T-helper 2 cell treated with Interferon-gamma antibody and Interleukin-4, amounts not matched to agents 100 ng/mL and 5 ng/mL, for 36 hours (primary cell): ENCODE measurements at regions not wholly inside any gene's neighbourhood (a gene's known extent, or its start where the extent isn't known, plus 50 kb on each side); places are given as distances from the start of the nearest gene placed in this dataset.
"Not testable (repeated sequence)": the region's sequence is repeated elsewhere in the genome, so short reads cannot be mapped to it uniquely, and the experiment has no call there.

Experiments
- intact Hi-C: fragments of 100-400 bp; cut with micrococcal nuclease; formaldehyde crosslinking; loops from one replicate; pipeline ENCODE4 v1.15.1; 2023

DNA sequence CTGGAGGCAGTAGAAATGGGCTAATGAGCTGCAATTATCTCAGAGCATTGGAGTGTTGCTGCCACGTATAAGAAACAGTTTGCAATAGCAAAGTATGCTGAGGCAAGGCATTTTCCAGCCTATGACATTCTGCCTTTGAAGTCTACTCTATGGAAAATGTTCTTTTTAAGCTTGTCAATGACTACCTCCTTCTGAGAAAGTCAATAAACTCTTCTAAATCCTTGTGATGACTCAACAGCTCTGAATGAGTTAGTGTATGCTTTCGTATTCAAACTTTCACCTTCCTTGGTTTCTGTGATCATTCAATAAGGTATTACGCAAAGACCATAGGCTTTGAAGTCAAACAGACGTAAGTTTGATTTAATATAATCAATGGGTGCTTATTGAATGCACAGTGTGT, 111.2 kb downstream of the CAPZA3 start:
- intact Hi-C loops = no loop called here

DNA sequence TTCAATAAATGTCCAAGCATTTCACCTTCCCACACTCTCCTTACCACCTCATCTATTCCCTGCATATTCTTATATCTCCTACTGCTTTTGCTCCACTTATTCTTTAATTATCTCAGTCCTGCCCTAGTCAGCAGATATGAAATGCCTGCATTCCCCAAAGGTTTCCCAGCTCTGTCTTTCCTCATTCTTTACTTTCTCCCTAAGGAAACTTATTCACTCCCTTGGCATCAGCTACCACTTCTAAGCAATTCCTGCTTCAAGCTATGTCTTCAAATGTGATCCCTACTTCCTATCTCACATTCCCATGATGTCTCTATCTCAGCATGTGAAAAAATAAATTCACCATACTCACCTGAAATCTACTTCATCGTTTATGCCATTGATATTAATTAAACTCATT, 111.8 kb downstream of the CAPZA3 start:
- intact Hi-C loops = no loop called here

DNA sequence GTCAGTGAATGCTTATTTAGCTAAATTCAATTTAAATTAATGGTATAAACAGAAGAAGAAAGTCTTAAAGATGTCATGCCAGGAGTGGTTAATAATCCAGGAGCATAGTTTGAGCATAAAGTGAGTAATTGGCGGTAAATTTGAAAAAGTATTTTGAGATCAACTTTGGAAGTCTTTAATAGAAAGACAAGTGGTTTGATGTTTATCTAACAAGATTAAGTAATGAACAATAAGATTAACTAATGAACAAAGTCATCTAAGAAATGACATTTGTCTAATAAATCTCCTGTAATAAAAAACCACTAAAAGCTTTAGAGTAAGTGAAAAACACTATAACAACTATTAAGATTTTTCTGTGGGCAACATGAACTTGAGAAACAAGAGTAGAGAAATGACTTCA, 112.8 kb downstream of the CAPZA3 start:
- intact Hi-C loops = no loop called here

DNA sequence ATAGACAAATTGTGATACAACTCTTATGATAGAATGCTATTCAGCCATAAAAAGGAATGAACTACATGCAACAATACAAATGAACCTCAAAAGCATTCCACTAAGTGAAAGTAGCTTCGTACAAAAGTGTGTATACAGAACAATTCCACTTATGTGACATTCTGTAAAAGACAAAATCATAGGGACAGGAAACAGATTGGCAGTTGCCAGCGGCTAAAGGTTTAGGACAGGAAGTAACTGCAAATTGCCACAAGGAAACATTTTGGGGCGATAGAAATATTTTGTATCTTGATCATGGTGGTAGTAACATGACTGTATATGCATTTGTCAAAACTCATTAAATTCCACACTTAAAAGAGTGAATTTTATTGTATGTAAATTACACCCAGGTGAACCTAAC, 113.4 kb downstream of the CAPZA3 start:
- intact Hi-C loops = no loop called here

DNA sequence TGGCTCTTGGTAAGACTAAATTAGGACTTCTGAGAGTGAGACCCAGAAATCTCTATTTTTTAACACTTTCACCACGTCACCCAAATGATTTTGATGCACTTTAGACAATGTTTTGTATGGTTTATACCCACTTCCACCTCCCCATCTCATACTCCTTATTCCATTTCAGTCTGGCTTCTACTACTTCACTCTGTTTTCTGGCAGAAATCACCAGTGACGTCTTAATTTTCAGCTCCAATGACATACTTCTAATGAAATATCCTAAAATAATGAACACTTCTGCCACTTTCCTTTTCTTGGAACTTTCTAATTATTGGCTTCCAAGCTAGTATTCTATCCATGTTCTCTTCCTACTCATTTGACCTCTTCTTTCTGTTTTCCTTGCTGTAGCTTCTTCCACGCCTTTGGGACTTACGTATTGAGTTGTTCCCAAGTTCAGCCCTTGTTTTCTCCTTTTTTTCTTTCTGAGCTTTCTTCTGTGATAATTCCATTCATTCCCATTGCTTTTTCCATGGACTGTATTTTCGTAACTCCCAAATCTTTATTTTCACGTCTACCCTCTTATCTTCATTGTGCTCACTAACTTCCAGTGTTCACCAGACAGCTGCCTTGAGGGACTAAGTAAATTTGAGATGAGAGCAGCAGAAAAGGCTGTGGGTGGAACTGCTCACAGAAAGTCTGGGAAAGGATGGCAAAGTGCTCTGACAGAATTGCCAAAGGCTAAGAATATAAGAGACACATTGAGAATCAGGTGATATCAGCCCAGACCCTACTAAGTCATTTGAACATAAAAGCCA, 115.8 kb downstream of the CAPZA3 start:
- intact Hi-C loops = no loop called here

DNA sequence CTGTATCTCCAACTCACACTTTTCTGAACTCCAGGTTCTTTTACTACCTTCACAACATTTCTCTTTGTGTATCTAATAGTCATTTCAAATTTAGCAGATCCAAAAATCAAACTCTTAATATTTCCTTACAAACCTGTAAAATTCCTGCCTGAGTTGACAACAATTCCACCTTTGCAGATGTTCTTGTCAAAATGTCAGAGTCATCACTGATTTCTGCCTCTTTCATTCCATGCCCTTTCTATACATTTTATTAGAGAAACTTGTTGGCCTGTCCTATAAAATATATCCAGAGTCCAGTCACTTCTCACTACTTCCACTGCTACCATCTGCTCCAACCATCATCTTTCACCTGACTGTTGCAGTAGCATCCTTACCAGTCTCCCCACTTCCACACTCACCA, 119.7 kb downstream of the CAPZA3 start:
- intact Hi-C loops = no loop called here

DNA sequence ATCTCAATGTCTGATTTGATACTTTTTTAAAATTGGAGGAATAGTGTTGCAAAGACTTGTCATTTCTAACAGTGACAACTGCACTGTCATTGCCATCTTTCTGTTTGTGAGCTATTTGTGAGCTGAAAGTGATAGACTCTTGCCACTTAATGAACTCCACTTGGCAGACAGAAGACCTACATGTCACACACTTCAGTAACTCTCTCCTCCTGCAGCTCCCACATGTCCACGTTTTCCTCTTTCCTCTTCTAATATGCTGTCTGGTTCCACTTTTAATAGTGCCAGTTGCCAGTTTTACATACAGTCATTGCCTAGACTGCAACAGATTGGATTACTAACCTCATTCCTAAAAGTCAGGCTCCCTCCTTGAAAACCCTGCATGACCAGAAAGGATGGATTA, 121.5 kb downstream of the CAPZA3 start:
- intact Hi-C loops = no loop called here

DNA sequence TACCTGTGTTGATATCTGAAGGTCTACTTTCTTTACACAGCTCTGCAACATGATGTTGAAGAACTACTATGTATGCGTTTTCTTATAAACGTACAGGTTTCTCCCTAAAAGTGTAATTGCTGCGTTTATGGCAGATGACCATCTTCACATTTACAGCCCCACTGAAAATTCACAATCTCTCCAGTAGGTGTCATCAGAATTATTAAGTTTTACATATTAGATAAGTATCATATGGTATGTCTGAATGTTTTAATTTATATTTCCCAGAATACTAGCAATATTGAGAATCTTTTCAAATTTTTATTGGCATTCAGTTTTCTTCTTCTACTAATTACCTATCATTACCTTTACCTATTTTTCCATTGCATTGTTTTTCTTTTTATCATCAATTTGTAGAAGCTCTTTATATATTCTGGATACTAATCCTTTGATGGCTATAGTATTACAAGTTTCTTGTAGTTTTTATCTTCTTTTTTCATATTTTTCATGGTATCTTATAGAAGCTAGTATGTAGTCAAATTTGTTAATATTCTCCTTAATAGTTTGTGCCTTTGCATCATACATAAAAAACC, 123.5 kb downstream of the CAPZA3 start:
- intact Hi-C loops = loop anchor here (1.0 to 5.0 kb wide), 2 partner anchors 325 to 426 kb away; no protein-coding TSS in a partner anchor

DNA sequence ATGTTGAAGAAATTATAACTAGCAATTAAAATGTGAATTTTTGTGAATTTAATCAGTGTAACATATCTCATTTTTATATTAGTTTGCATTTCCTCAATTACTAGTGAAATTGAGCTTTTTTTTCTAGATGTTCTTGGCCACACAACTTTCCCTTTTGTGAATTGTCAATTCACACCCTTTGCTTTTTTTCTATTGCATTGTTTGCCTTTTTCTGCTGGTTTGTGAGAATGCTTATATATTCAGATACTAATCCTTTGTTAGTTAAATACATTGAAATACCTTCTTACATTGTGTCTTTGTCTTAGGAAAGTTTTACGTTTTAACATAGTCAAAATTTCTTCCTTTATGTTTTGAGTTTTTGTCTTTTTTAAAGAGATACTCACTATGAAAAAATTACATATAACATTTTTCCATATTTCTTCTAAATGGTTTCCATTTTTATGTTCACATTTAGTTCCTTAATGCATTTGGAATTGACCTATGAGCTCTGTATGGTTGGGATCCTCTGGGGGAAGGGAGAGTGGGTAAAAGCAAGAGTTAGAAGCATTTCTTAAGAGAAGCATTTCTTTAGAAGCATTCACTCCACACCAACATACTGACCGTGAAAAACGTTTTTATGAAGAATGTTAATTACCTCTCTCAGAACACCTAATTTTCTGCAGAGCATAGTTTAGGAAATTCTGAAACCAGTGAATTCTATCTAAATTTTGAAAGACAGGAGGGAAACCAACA, 126.0 kb downstream of the CAPZA3 start:
- intact Hi-C loops = loop anchor here (5.0 kb wide), 1 partner anchor 423 kb away; no protein-coding TSS in a partner anchor

DNA sequence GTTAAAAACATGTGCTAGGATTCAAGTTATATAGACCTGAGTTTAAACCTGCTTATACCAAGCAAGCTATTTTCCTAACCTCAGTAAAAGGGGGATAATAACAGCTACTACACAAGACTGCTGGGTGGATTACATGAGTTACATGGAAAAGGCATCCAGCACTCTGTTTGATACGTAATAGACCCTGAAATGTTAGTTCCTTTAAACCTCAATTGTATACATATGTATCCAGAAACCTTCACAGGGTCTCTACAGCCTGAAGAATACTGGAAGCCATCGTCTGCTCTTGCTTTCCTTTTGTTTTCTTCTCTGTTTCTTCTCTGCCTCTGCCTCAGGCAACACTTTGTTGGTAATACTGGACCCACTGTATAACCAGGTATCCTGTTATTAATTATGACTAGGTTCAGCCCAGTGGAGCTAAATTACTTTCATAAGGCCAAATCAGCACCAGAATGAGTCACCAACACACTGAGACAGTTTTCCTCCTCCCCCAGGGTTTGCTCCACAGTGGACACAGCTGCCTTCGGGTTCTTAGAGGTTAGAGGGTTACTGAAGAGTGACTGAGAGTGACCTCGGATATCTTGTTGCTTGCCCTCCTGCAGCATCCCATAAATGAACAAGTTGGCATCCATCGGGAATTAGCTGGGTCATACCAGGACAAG, 127.1 kb downstream of the CAPZA3 start:
- intact Hi-C loops = loop anchor here (5.0 kb wide), 1 partner anchor 422 kb away; no protein-coding TSS in a partner anchor

DNA sequence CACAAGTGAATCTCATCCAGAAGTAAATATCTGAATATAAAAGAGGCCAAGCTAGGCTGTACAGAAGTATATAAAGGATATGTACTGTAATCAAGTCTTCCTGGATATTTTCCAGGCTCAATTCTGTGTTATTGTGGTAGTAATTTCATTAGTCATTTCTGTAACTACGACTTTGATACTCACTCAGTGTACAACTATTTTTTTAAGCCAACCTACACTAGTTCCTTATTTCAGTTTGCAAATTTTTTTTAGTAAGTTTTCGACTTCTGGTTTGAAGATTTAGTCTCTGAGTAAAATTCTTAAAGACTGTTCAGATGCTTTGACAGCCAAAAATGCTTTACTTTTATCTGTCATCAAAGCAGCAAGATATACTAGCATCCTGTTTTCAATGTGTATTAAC, 130.8 kb downstream of the CAPZA3 start:
- intact Hi-C loops = no loop called here

DNA sequence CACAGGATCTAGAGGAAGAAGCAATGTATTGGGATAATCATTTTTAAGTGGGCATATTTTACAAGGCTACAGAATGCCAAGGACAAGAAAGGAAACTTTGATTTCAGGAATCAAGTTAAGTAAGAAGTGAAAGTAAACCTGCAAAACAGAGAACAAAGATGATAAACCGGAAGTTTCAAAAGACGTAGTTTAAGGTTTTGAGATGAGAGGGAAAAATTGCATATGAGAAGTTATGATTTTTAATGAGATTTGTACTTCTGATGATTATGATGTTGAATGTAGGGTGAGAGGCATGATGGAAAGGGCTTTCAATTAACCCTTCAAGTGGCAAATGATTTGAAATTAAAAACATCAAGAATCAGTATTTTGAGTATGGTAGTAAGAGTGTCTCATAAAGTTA, 134.9 kb downstream of the CAPZA3 start:
- intact Hi-C loops = no loop called here

DNA sequence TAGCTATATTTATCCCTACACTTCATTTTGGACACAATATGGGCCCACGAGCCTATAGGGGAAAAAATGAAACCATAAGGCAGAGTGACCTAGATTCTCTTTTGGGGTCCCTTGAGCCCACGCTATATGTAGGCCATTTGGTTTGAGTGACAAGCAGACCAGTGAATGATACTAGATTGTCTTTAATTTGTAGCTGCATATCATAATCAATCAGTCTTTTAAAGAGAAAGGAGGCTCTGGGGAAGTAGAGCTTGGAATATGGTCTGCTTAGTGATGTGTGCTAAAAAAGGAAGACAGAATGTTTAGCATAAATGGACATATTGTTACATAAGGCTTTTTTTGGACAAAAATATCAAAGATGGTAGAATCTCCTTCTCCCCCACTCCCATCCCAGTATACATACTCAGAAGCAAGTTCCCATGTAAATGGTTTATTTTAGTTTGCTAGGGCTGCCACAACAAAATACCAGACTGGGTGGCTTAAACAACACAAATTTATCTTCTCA, 140.8 kb downstream of the CAPZA3 start:
- intact Hi-C loops = no loop called here

DNA sequence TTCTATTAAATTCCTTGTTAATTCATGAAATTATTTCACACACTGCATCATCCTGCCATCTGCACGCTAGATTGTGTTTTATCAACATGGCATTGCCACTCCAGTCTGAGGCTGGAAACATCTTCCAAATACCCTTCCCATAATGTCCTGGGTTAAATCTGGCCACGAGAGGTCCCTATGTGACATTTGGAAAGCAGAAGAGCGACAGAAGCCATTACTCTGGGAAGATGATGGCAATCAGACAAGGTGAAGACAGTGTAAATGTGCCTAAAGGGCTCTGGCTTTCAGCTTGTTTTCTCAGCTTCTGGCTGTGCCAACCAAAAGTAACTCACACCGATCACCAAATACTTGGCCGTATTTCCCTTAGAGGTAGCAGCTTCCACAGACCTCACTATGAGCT, 144.8 kb downstream of the CAPZA3 start:
- intact Hi-C loops = no loop called here

DNA sequence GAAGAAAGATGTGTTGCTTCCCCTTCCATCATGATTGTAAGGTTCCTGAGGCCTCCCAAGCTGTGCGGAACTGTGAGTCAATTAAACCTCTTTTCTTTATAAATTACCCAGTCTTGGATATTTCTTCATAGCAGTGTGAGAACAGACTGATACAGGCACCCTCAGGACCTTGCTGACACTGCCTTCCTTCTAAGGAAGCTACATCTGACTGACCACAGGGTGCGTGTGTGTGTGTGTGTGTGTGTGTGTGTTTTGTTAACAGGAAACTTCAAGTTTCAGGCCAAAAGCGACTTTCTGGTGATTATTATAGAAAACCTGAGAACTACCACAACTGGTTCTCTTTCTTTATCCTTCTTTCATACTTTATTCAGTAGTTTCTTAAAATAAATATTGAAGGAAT, 149.0 kb downstream of the CAPZA3 start:
- intact Hi-C loops = no loop called here

DNA sequence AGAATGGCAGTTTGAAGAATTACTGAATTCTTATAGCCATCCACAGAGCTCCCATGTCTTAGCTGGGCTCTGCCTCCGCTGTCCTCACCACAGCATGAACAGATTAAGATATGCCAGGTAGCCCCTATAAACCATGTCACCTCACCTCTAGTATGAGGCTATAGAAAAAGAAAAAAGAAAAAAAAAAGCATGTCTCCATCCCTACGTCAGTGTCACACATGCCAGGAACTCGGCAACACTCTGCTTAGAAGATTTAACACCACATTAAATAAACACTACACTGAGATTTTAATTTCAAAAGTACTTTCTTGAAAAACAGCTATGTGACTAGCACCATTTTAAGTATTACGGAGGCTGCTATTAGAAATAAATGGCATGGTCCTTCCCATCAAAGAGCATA, 149.4 kb downstream of the CAPZA3 start:
- intact Hi-C loops = no loop called here

DNA sequence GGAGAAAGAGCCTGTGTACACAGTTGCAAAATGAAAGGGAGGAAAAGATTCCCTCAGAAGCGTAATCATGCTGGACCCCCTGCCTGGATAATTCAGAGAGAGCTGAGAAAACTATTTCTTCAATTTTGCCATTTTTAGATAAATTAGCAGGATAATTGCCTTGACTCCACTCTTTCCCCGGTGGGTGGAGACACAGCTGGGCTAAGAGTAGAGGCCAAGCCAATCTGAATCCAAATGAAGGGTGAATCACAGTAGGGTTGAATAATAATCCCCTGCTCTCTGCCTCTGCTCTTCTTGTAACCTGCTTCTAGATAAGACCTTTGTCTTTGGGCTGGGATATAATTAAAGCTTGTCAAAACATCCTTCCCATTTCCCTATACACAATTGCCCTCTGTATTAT, 150.1 kb downstream of the CAPZA3 start:
- intact Hi-C loops = no loop called here

DNA sequence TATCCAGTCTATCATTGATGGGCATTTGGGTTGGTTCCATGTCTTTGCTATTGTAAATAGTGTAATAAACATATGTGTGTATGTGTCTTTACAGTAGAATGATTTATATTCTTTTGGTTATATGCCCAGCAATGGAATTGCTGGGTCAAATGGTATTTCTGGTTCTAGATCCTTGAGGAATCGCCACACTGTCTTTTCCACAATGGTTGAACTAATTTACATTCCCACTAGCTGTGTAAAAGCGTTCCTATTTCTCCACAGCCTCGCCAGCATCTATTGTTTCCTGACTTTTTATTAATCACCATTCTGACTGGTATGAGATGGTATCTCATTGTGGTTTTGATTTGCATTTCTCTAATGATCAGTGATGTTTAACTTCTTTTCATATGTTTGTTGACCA, 152.7 kb downstream of the CAPZA3 start:
- intact Hi-C loops = not testable (repeated sequence)

DNA sequence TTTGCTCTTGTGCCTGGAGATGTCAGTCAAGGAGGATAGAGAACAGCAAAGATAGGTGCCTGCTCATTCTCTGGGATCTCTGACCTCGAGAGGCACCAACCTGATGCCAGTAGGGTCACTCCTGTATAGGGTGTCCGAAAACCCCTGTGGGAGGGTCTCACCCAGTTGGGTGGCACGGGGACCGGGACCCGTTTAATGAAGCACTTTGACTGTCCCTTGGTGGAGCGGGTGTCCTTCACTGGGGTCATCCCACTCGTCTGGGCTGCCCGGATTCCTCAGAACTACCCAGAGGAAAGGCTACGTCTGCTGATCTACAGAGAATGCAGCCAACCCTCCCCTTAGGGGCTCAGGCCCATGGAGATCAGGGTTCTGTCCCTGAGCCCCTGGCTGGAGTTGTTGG, 157.6 kb downstream of the CAPZA3 start:
- intact Hi-C loops = no loop called here

DNA sequence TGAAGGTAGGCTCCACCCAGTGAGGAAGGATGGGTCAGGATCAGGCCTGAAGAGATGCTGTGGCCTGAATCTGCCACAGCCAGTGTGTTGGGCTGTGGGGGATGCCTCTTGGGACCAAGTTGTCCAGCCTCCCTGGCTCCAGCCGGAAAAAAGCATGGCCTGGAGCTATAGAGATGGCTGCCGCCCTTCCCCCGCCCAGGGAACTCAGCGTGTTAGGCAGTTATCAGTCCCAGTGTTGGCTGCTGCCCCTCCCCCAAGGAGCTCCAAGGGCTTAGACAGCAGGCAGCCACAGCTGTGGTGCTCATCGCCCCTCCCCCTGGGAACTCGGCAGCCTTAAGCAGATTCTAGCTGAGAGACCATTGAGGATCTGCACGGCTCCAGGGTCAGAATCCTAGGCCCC, 158.0 kb downstream of the CAPZA3 start:
- intact Hi-C loops = no loop called here

DNA sequence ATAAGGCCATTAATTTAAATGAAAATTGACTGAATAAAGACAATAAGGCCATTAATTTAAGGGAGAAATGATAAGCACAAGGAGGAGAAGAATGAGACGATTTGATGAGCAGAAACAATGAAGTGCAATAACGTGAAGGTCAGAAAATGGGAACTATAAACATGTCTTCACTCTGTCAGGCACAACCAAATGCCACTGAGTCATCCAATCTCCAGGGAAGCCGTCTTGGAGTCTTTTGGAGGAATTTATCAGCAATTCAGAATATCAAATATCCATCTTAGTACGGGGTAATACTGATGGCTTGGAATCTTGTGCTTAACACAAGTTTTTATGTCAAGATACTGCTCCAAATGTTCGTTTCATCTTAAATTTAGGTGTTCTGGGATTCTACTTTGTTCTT, 159.9 kb downstream of the CAPZA3 start:
- intact Hi-C loops = no loop called here

DNA sequence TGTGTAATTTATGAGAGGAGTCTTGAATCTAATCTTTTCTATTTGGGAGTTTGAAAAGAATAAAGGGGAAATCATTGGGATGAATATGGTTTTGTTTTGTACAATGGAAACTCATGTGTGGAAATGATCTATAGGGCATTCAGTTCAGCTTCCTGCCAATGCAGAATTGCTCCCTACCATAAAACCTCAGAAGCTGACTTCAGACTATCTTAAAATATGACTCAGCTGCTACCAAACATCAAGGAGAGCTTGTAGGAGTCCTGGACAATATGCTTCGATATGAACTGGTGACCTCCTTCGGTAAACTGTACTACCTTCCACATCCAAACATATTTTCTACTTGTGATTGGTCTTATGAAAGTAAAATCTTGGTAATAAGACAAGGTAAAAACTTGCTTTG, 160.6 kb downstream of the CAPZA3 start:
- intact Hi-C loops = no loop called here
